ENCODE measurements at regions not wholly inside any gene's neighbourhood (a gene's known extent, or its start where the extent isn't known, plus 50 kb on each side); places are given as distances from the start of the nearest gene placed in this dataset.

- in situ Hi-C loops (cut with HindIII; ENCODE audit: low pct_ligation_motif_present, low sequenced_read_pairs), result no loop called here
- Histone ChIP-seq H3K27ac (no peak overlapping the region), H3K27me3 (replicated peaks) (no peaks in the 10 kb centered on the region), H3K4me3 (ENCODE audit: low read depth, low read length) (no peak overlapping the region), H3K36me3 (replicated peaks) (no peaks in the 10 kb centered on the region)
- TF ChIP-seq CTCF (IDR thresholded peaks at IDR 0.05; ENCODE audit: low read depth, low read length, missing control alignments), result no peak
- no peak for DNase-seq
Observed at GRCh38 chr21:17435565-17436543, 77.0 kb upstream of the CXADR start.

DNA sequence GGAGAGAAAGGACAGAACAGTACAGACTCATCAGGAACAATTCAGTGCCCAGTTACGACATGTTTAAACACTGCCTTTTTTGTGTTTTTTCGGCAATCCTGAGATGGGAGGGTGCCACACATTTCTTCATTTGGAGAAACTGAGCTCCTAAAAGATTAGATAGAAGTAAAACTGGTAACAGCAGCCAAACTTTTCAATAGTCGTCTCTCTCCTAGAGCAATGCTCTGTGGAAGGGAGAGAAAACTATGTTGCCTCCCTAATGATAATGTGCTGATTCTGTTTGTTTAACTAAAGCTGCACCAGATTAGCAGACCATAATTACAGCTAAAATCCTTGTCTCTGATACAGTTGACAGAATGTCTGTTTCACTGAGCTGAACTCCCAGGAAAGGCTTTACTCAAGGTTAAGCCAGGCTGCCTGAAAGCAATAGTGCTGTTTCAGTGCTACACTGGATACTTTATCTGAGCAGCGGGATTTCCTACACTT, 76.2 kb upstream of the CXADR start:
- H3K27me3 ChIP-seq (replicated peaks), result no peaks in the 10 kb centered on the region
- no peaks in the 10 kb centered on the region for H3K36me3 ChIP-seq (replicated peaks)
- in situ Hi-C loops (cut with HindIII; ENCODE audit: low pct_ligation_motif_present, low sequenced_read_pairs), result no loop called here
- no peak for DNase-seq
- H3K27ac ChIP-seq, result no peak overlapping the region
- no peak overlapping the region for H3K4me3 ChIP-seq (ENCODE audit: low read depth, low read length)
- no peak for TF ChIP-seq CTCF (IDR thresholded peaks at IDR 0.05; ENCODE audit: low read depth, low read length, missing control alignments)

DNA sequence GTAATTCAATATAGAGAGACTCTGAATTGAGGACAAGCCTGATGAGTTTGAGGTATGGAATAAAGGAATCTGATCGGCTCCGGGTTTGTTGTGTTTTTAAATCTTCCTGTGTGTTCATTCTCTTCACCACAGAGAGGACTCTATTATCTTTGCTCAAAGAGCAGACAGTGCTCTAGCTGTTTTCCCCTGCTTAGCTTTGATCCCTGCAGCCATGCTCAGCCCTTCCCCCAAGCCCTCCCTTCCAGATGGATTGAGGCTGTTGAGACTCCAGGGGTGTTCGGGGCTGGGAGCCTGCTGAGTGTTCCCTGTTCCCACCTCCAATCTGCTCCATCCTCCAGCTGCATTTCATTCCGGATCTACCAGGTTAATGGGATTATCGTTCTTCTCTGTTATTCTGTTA, 74.2 kb upstream of the CXADR start:
- Histone ChIP-seq H3K4me3 (ENCODE audit: low read depth, low read length) (no peak overlapping the region), H3K36me3 (replicated peaks) (no peaks in the 10 kb centered on the region), H3K27ac (no peak overlapping the region), H3K27me3 (replicated peaks) (no peaks in the 10 kb centered on the region)
- in situ Hi-C loops (cut with HindIII; ENCODE audit: low pct_ligation_motif_present, low sequenced_read_pairs), result no loop called here
- TF ChIP-seq CTCF (IDR thresholded peaks at IDR 0.05; ENCODE audit: low read depth, low read length, missing control alignments), result no peak
- DNase-seq, result no peak

GRCh38 chr21:17440969-17441368, 71.9 kb upstream of the CXADR start:
- Histone ChIP-seq H3K27ac (no peak overlapping the region), H3K36me3 (replicated peaks) (no peaks in the 10 kb centered on the region), H3K4me3 (ENCODE audit: low read depth, low read length) (no peak overlapping the region), H3K27me3 (replicated peaks) (no peaks in the 10 kb centered on the region)
- no peak for TF ChIP-seq CTCF (IDR thresholded peaks at IDR 0.05; ENCODE audit: low read depth, low read length, missing control alignments)
- in situ Hi-C loops (cut with HindIII; ENCODE audit: low pct_ligation_motif_present, low sequenced_read_pairs), result no loop called here
- DNase-seq, result no peak

GRCh38 chr21:17441370-17441769, 71.5 kb upstream of the CXADR start:
- no peak overlapping the region for H3K27ac ChIP-seq
- in situ Hi-C loops (cut with HindIII; ENCODE audit: low pct_ligation_motif_present, low sequenced_read_pairs), result no loop called here
- no peaks in the 10 kb centered on the region for H3K36me3 ChIP-seq (replicated peaks)
- TF ChIP-seq CTCF (IDR thresholded peaks at IDR 0.05; ENCODE audit: low read depth, low read length, missing control alignments), result no peak
- DNase-seq, result no peak
- no peaks in the 10 kb centered on the region for H3K27me3 ChIP-seq (replicated peaks)
- H3K4me3 ChIP-seq (ENCODE audit: low read depth, low read length), result no peak overlapping the region
